Stomach (tissue), 4 donors: ENCODE measurements at regions not wholly inside any gene's neighbourhood (a gene's known extent, or its start where the extent isn't known, plus 50 kb on each side); places are given as distances from the start of the nearest gene placed in this dataset.

ENCODE experiments used
- EP300 ChIP-seq: sonication (generic); formaldehyde crosslinking; IDR thresholded peaks from one replicate; pipeline ENCODE4 v1.6.1; 2017; ENCODE audit warnings: antibody characterized with exemption
- POLR2A ChIP-seq, 4 donors: fragments of 450-650 bp; IDR thresholded peaks; one replicate each; pipeline ENCODE4 v1.6.1; 2016; ENCODE audit warnings: antibody characterized with exemption in 4 of 4, control low read depth in 2 of 4, mild to moderate bottlenecking in 1 of 4, moderate library complexity in 1 of 4
- POLR2AphosphoS5 ChIP-seq, 3 donors: sonication (generic); formaldehyde crosslinking; IDR thresholded peaks; one replicate each; pipeline ENCODE4 v1.6.1; 2016; ENCODE audit warnings: antibody characterized with exemption in 3 of 3
- TF ChIP-seq, protein P1 (sequence below), 7 experiments: fragments of 450-650 bp in 4 of 7; fragments of 200-600 bp in 3 of 7; sonication (generic) in 3 of 7; IDR thresholded peaks; one replicate each; pipeline ENCODE4 v1.5.1; 2016 to 2019; ENCODE audit warnings: antibody characterized with exemption in 7 of 7, control low read depth in 2 of 7, mild to moderate bottlenecking in 1 of 7

- TF ChIP-seq, protein P1, sequence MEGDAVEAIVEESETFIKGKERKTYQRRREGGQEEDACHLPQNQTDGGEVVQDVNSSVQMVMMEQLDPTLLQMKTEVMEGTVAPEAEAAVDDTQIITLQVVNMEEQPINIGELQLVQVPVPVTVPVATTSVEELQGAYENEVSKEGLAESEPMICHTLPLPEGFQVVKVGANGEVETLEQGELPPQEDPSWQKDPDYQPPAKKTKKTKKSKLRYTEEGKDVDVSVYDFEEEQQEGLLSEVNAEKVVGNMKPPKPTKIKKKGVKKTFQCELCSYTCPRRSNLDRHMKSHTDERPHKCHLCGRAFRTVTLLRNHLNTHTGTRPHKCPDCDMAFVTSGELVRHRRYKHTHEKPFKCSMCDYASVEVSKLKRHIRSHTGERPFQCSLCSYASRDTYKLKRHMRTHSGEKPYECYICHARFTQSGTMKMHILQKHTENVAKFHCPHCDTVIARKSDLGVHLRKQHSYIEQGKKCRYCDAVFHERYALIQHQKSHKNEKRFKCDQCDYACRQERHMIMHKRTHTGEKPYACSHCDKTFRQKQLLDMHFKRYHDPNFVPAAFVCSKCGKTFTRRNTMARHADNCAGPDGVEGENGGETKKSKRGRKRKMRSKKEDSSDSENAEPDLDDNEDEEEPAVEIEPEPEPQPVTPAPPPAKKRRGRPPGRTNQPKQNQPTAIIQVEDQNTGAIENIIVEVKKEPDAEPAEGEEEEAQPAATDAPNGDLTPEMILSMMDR (IDR thresholded peaks at IDR 0.05): no peak
- TF ChIP-seq POLR2A (IDR thresholded peaks at IDR 0.05) (no peak), POLR2AphosphoS5 (IDR thresholded peaks at IDR 0.05) (no peak), EP300 (no peak)
These were observed 328.2 kb upstream of the ZNF462 start for GRCh38 chr9:106534800-106535199.
